HepG2 (cell line): ENCODE measurements at regions not wholly inside any gene's neighbourhood (a gene's known extent, or its start where the extent isn't known, plus 50 kb on each side); places are given as distances from the start of the nearest gene placed in this dataset.

Experiments
- ATAC-seq: fragments of 200-7000 bp; cut with Tn5 transposase; 3 replicates; pipeline ENCODE4 v1.9.1; 2020; ENCODE audit warnings: mild to moderate bottlenecking, moderate library complexity
- BruUV-seq: library from RNA; stranded (reverse); fragments of 400-500 nt; replicated peaks from 2 replicates; lab custom pipeline; 2021; lab: Mats Ljungman, UMichigan
- CTCF ChIA-PET: fragments of 300-600 bp; formaldehyde crosslinking; extraction: SDS; loops from one replicate; lab custom pipeline; 2021; ENCODE audit warnings: low total read pairs, inconsistent platforms, low intra/inter-chr PET ratio; lab: Yijun Ruan, JAX
- POLR2A ChIA-PET: fragments of 350-600 bp; sonication (Branson Sonifier 250); formaldehyde crosslinking; loops from one replicate; lab custom pipeline; 2020; ENCODE audit warnings: antibody characterized with exemption, inconsistent platforms; lab: Yijun Ruan, JAX
- DNase-seq: peaks from one replicate; pipeline ENCODE4 v3.0.0-alpha.2; 2015; ENCODE audit warnings: low spot score
- FAIRE-seq: peaks from 3 replicates; lab custom pipeline; 2011; peaks lifted over from hg19 to GRCh38; lab: Jason Lieb, UNC
- H2AFZ ChIP-seq: one replicate; pipeline ENCODE4 v1.6.1; 2011; ENCODE audit warnings: low read length, inconsistent platforms
- H3K27ac ChIP-seq: fragments of 300-600 bp; 3 replicates; pipeline ENCODE4 v1.8.0; 2011; ENCODE audit warnings: mixed run types, mild to moderate bottlenecking, mixed read lengths, low read length, inconsistent platforms; ENCODE audit not compliant: insufficient read depth; ENCODE audit errors: extremely low read length
- H3K27me3 ChIP-seq, 2 experiments: fragments of 200-600 bp in 1 of 2; 2 replicates in 1 of 2; 3 replicates in 1 of 2; pipeline versions ENCODE4 v1.6.0 to v1.8.0; 2011; ENCODE audit warnings: low read length in 2 of 2, mild to moderate bottlenecking in 2 of 2, moderate library complexity in 2 of 2, inconsistent platforms in 1 of 2; ENCODE audit not compliant: insufficient read depth in 2 of 2, control insufficient read depth in 1 of 2
- H3K36me3 ChIP-seq, 2 experiments: fragments of 200-600 bp in 1 of 2; replicated peaks in 1 of 2; 2 replicates in 1 of 2; 3 replicates in 1 of 2; pipeline versions ENCODE4 v1.5.1 to v1.8.0; 2011; ENCODE audit warnings: low read length in 2 of 2, inconsistent platforms in 1 of 2; ENCODE audit not compliant: insufficient read depth in 2 of 2, control insufficient read depth in 1 of 2
- H3K4me1 ChIP-seq: 2 replicates; pipeline ENCODE4 v1.5.1; 2012; ENCODE audit warnings: low read length, inconsistent platforms; ENCODE audit not compliant: insufficient read depth
- H3K4me2 ChIP-seq: 2 replicates; pipeline ENCODE4 v1.6.0; 2011; ENCODE audit warnings: low read depth, low read length, inconsistent platforms
- H3K4me3 ChIP-seq, 3 experiments: fragments of 200-600 bp in 1 of 3; sonication (generic), shearing (Covaris generic) in 1 of 3; replicated peaks in 1 of 3; 2 replicates each; pipeline ENCODE4 v1.5.1; 2011 to 2016; ENCODE audit warnings: low read length in 3 of 3, inconsistent platforms in 2 of 3, low read depth in 2 of 3, mild to moderate bottlenecking in 2 of 3, control low read depth in 1 of 3, mixed read lengths in 1 of 3; ENCODE audit not compliant: insufficient read depth in 1 of 3
- H3K79me2 ChIP-seq: one replicate; pipeline ENCODE4 v1.6.1; 2011; ENCODE audit warnings: low read length, inconsistent platforms; ENCODE audit not compliant: insufficient read depth
- H3K9ac ChIP-seq: 2 replicates; pipeline ENCODE4 v1.6.0; 2011; ENCODE audit warnings: mild to moderate bottlenecking, low read depth, low read length, inconsistent platforms; ENCODE audit not compliant: insufficient read depth
- H3K9me3 ChIP-seq: 2 replicates; pipeline ENCODE4 v1.5.1; 2012; ENCODE audit warnings: mild to moderate bottlenecking, low read length
- H4K20me1 ChIP-seq: 2 replicates; pipeline ENCODE4 v1.6.0; 2011; ENCODE audit warnings: inconsistent platforms, mild to moderate bottlenecking, low read length, moderate library complexity; ENCODE audit not compliant: insufficient read depth
- CCAR2 ChIP-seq: fragments of 200-400 bp; formaldehyde crosslinking; optimal IDR thresholded peaks from 2 replicates; pipeline ENCODE3; 2018; ENCODE audit warnings: low read depth, mild to moderate bottlenecking, low read length, moderate library complexity
- FOSL2 ChIP-seq: sonication (generic); formaldehyde crosslinking; IDR thresholded peaks from 2 replicates; pipeline ENCODE4 v1.4.0; 2020; ENCODE audit warnings: missing genetic modification reagents
- IRX3 ChIP-seq: sonication (generic); formaldehyde crosslinking; IDR thresholded peaks from 2 replicates; pipeline ENCODE4 v1.8.1; 2023; ENCODE audit warnings: mild to moderate bottlenecking, low read depth, missing genetic modification reagents, borderline replicate concordance
- PTBP1 ChIP-seq: fragments of 200-400 bp; formaldehyde crosslinking; IDR thresholded peaks from 2 replicates; pipeline ENCODE4 v1.6.1; 2018; ENCODE audit warnings: low read length, low read depth; ENCODE audit not compliant: poor library complexity, severe bottlenecking
- TEAD3 ChIP-seq: optimal IDR thresholded peaks from 2 replicates; pipeline ENCODE3; 2016; ENCODE audit warnings: borderline replicate concordance
- WGBS: methylation state at CpG from one replicate; pipeline ENCODE4 v1.1.6; 2017; ENCODE audit warnings: low lambda C conversion rate; 5-methylcytosine and 5-hydroxymethylcytosine counted together
- in situ Hi-C: cut with HindIII; loops from 2 replicates; pipeline ENCODE4 v1.10.0; 2017; ENCODE audit warnings: low pct_unique_long_range_greater_than_20kb; ENCODE audit not compliant: extremely low pct_ligation_motif_present
- intact Hi-C: fragments of 100-400 bp; cut with micrococcal nuclease; formaldehyde crosslinking; loops from one replicate; pipeline ENCODE4 v1.10.0; 2022; ENCODE audit not compliant: unreplicated experiment
- TF ChIP-seq, protein P1 (sequence below): sonication (generic); formaldehyde crosslinking; IDR thresholded peaks from 2 replicates; pipeline ENCODE4 v1.5.0; 2020; ENCODE audit warnings: mild to moderate bottlenecking, missing genetic modification reagents, moderate library complexity
- TF ChIP-seq, protein P2 (sequence below): sonication (generic); formaldehyde crosslinking; IDR thresholded peaks from 2 replicates; pipeline ENCODE4 v1.4.0; 2020; ENCODE audit warnings: mild to moderate bottlenecking, missing genetic modification reagents

DNA sequence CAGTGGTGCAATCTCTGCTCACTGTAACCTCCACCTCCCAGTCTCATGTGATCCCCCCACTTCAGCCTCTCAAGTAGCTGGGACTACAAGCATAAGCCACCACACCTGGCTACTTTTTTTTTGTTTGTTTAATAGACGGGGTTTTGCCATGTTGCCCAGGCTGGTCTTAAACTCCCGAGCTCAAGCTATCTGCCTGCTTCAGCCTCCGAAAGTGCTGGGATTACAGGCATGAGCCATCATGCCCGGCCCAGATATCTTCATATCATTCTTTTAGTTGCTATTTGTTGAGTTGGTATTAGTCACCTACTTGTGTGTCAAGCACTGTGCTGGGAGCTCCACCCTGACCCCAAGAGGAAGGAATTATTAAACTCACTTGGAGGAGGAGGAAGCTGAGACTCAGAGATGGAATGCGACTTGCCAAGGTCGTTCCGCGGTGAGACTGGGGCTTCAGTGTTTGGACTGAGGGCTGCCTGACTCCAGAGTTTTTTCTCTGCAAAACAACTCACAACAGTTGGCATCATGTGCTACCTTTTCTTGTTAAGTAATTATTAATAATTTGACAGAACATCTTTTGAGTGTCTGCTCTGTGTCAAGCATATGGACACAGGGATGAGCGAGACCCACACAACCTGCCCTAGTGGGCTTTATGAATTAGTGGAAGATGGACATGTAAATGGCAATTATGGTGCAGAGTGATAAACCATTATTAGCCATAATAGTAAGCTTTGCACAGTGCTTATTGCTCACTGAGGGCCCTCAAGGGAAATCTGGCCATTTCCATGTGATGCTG is 132.0 kb downstream of the FOXD2 start:
- H3K79me2 ChIP-seq = no peaks in the 10 kb centered on the region
- peaks cover 2 to 37% of the 10 kb centered on the region in 2 experiments; a peak in 3 of 5 replicates for H3K27me3 ChIP-seq
- ATAC-seq (peak; percentile 75), FAIRE-seq (peak; percentile 26), DNase-seq (peak; percentile 64)
- no peaks in the 10 kb centered on the region for H3K9me3 ChIP-seq
- CTCF ChIA-PET = no interaction called here
- H3K27ac ChIP-seq = no peak overlapping the region
- H2AFZ ChIP-seq = no peak overlapping the region
- TF ChIP-seq, protein P1, sequence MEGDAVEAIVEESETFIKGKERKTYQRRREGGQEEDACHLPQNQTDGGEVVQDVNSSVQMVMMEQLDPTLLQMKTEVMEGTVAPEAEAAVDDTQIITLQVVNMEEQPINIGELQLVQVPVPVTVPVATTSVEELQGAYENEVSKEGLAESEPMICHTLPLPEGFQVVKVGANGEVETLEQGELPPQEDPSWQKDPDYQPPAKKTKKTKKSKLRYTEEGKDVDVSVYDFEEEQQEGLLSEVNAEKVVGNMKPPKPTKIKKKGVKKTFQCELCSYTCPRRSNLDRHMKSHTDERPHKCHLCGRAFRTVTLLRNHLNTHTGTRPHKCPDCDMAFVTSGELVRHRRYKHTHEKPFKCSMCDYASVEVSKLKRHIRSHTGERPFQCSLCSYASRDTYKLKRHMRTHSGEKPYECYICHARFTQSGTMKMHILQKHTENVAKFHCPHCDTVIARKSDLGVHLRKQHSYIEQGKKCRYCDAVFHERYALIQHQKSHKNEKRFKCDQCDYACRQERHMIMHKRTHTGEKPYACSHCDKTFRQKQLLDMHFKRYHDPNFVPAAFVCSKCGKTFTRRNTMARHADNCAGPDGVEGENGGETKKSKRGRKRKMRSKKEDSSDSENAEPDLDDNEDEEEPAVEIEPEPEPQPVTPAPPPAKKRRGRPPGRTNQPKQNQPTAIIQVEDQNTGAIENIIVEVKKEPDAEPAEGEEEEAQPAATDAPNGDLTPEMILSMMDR (CRISPR knock-in tag) = peak; percentile 42
- no peak for TF ChIP-seq PTBP1
- TF ChIP-seq FOSL2 (CRISPR knock-in tag) = 0 out of 2 replicates have a peak, but pooled peaks have one; percentile 15
- no peak for TF ChIP-seq IRX3 (CRISPR knock-in tag)
- peak; percentile 98 for TF ChIP-seq TEAD3
- no peak for TF ChIP-seq CCAR2
- TF ChIP-seq, protein P2, sequence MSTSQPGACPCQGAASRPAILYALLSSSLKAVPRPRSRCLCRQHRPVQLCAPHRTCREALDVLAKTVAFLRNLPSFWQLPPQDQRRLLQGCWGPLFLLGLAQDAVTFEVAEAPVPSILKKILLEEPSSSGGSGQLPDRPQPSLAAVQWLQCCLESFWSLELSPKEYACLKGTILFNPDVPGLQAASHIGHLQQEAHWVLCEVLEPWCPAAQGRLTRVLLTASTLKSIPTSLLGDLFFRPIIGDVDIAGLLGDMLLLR (CRISPR knock-in tag) = no peak
- no peaks in the 10 kb centered on the region for H3K4me1 ChIP-seq
- intact Hi-C loops (no loop called here), in situ Hi-C loops (no loop called here)
- 15% methylated on average over 9 of the region's 9 CpGs for WGBS
- no peak overlapping the region for H3K4me3 ChIP-seq
- H4K20me1 ChIP-seq = no peaks in the 10 kb centered on the region
- no TSS peak for BruUV-seq
- POLR2A ChIA-PET = interaction anchor here (1.0 kb wide), 1 partner anchor 132 kb away, joined by 3 read pairs; the partner anchor contains the start of gene FOXD2
- H3K36me3 ChIP-seq = no peaks in the 10 kb centered on the region
- H3K4me2 ChIP-seq = no peak overlapping the region
- H3K9ac ChIP-seq = no peak overlapping the region
